PC-3 (cell line): ENCODE measurements at regions not wholly inside any gene's neighbourhood (a gene's known extent, or its start where the extent isn't known, plus 50 kb on each side); places are given as distances from the start of the nearest gene placed in this dataset.

Experiments used
- ATAC-seq: fragments of 200-7000 bp; cut with Tn5 transposase; 2 replicates; pipeline ENCODE4 v1.9.1; 2020; ENCODE audit warnings: mild to moderate bottlenecking, moderate library complexity
- BruUV-seq: library from RNA; stranded (reverse); fragments of 400-500 nt; replicated peaks from 2 replicates; lab custom pipeline; 2021; lab: Mats Ljungman, UMichigan
- CTCF ChIA-PET: fragments of 300-600 bp; sonication (Branson Sonifier 250); formaldehyde crosslinking; loops from one replicate; lab custom pipeline; 2022; ENCODE audit warnings: antibody characterized with exemption; lab: Charles Lee
- POLR2A ChIA-PET: fragments of 300-600 bp; sonication (Branson Sonifier 250); formaldehyde crosslinking; loops from one replicate; lab custom pipeline; 2022; ENCODE audit warnings: antibody characterized with exemption; ENCODE audit not compliant: unreplicated experiment; lab: Charles Lee
- DNase-seq: peaks from one replicate; pipeline ENCODE4 v3.0.0-alpha.2; 2015
- H2AFZ ChIP-seq: fragments of 300-600 bp; sonication (generic); 2 replicates; pipeline ENCODE4 v1.6.0; 2016; ENCODE audit warnings: antibody characterized with exemption, low read length
- H3F3A ChIP-seq: fragments of 300-600 bp; sonication (generic); one replicate; pipeline ENCODE4 v1.6.0; 2017; ENCODE audit warnings: antibody characterized with exemption, low read length, control low read depth, mild to moderate bottlenecking; ENCODE audit not compliant: unreplicated experiment
- H3K27ac ChIP-seq: fragments of 300-600 bp; sonication (generic); 2 replicates; pipeline ENCODE4 v1.5.1; 2016; ENCODE audit warnings: mild to moderate bottlenecking, low read length
- H3K27me3 ChIP-seq: fragments of 300-600 bp; sonication (generic); 2 replicates; pipeline ENCODE4 v1.6.1; 2016; ENCODE audit warnings: low read length, mixed read lengths
- H3K36me3 ChIP-seq: fragments of 300-600 bp; sonication (generic); 2 replicates; pipeline ENCODE4 v1.6.1; 2016; ENCODE audit warnings: low read depth, mixed run types, low read length, mixed read lengths
- H3K4me1 ChIP-seq: fragments of 300-600 bp; sonication (generic); 2 replicates; pipeline ENCODE4 v1.5.1; 2016; ENCODE audit warnings: low read length; ENCODE audit not compliant: insufficient read depth
- H3K4me2 ChIP-seq: fragments of 300-600 bp; sonication (generic); 2 replicates; pipeline ENCODE4 v1.6.0; 2016; ENCODE audit warnings: low read length
- H3K4me3 ChIP-seq: fragments of 300-600 bp; sonication (generic); 2 replicates; pipeline ENCODE4 v1.5.1; 2016; ENCODE audit warnings: mild to moderate bottlenecking, low read length, mixed read lengths
- H3K79me2 ChIP-seq: fragments of 300-600 bp; sonication (generic); 2 replicates; pipeline ENCODE4 v1.6.1; 2017; ENCODE audit warnings: low read length, mixed read lengths
- H3K9ac ChIP-seq: fragments of 300-600 bp; sonication (generic); 2 replicates; pipeline ENCODE4 v1.6.0; 2016; ENCODE audit warnings: mild to moderate bottlenecking, low read length
- H3K9me2 ChIP-seq: fragments of 300-600 bp; sonication (generic); replicated peaks from 2 replicates; pipeline ENCODE4 v1.6.1; 2016; ENCODE audit warnings: mixed run types, low read length, mixed read lengths
- H3K9me3 ChIP-seq: fragments of 300-600 bp; sonication (generic); 2 replicates; pipeline ENCODE4 v1.6.1; 2016; ENCODE audit warnings: low read length, mixed read lengths
- H4K20me1 ChIP-seq: fragments of 300-600 bp; sonication (generic); 2 replicates; pipeline ENCODE4 v1.6.1; 2016; ENCODE audit warnings: low read length, mixed read lengths
- EZH2 ChIP-seq: fragments of 300-600 bp; sonication (generic); IDR thresholded peaks from one replicate; pipeline ENCODE4 v1.6.1; 2017; ENCODE audit warnings: antibody characterized with exemption, mild to moderate bottlenecking, low read length; ENCODE audit not compliant: unreplicated experiment
- EZH2phosphoT487 ChIP-seq: fragments of 300-600 bp; sonication (generic); IDR thresholded peaks from 2 replicates; pipeline ENCODE4 v1.6.1; 2018; ENCODE audit warnings: mild to moderate bottlenecking, antibody characterized with exemption, low read length, borderline replicate concordance
- intact Hi-C: fragments of 100-400 bp; cut with micrococcal nuclease; formaldehyde crosslinking; loops from 2 replicates; pipeline ENCODE4 v1.9.0; 2023
- TF ChIP-seq, protein P1 (sequence below): fragments of 300-600 bp; sonication (generic); conservative IDR thresholded peaks from 2 replicates; pipeline ENCODE4 v1.5.1; 2017; ENCODE audit warnings: antibody characterized with exemption, low read depth, mild to moderate bottlenecking, low read length

GRCh38 chr3:182726258-182727142 is 66.8 kb upstream of the ATP11B start:
- ATAC-seq (no peak), DNase-seq (no peak)
- H2AFZ ChIP-seq: no peak overlapping the region
- no peaks in the 10 kb centered on the region for H3K79me2 ChIP-seq
- TF ChIP-seq EZH2phosphoT487 (no peak), EZH2 (no peak)
- TF ChIP-seq, protein P1, sequence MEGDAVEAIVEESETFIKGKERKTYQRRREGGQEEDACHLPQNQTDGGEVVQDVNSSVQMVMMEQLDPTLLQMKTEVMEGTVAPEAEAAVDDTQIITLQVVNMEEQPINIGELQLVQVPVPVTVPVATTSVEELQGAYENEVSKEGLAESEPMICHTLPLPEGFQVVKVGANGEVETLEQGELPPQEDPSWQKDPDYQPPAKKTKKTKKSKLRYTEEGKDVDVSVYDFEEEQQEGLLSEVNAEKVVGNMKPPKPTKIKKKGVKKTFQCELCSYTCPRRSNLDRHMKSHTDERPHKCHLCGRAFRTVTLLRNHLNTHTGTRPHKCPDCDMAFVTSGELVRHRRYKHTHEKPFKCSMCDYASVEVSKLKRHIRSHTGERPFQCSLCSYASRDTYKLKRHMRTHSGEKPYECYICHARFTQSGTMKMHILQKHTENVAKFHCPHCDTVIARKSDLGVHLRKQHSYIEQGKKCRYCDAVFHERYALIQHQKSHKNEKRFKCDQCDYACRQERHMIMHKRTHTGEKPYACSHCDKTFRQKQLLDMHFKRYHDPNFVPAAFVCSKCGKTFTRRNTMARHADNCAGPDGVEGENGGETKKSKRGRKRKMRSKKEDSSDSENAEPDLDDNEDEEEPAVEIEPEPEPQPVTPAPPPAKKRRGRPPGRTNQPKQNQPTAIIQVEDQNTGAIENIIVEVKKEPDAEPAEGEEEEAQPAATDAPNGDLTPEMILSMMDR: no peak
- H3K4me1 ChIP-seq: no peaks in the 10 kb centered on the region
- no peaks in the 10 kb centered on the region for H3F3A ChIP-seq
- H3K9me3 ChIP-seq: no peaks in the 10 kb centered on the region
- CTCF ChIA-PET: no interaction called here
- no peaks in the 10 kb centered on the region for H3K9me2 ChIP-seq
- POLR2A ChIA-PET: interaction anchor here (0.7 kb wide), 1 partner anchor 214 kb away, joined by 8 read pairs; no protein-coding TSS in a partner anchor
- H3K9ac ChIP-seq: no peak overlapping the region
- H3K4me2 ChIP-seq: no peak overlapping the region
- H4K20me1 ChIP-seq: no peaks in the 10 kb centered on the region
- intact Hi-C loops: no loop called here
- H3K27ac ChIP-seq: no peak overlapping the region
- no peaks in the 10 kb centered on the region for H3K27me3 ChIP-seq
- BruUV-seq: no TSS peak
- no peaks in the 10 kb centered on the region for H3K36me3 ChIP-seq
- H3K4me3 ChIP-seq: no peak overlapping the region

GRCh38 chr3:182728238-182728637 is 65.1 kb upstream of the ATP11B start:
- H3K9ac ChIP-seq: no peak overlapping the region
- no peak for ATAC-seq
- H3K4me3 ChIP-seq: no peak overlapping the region
- no peak for DNase-seq
- TF ChIP-seq EZH2phosphoT487: no peak
- TF ChIP-seq, protein P1: no peak
- no peak for TF ChIP-seq EZH2
- H3F3A ChIP-seq: no peaks in the 10 kb centered on the region
- no peaks in the 10 kb centered on the region for H3K79me2 ChIP-seq
- no peaks in the 10 kb centered on the region for H3K4me1 ChIP-seq
- intact Hi-C loops: no loop called here
- CTCF ChIA-PET: no interaction called here
- no TSS peak for BruUV-seq
- POLR2A ChIA-PET: no interaction called here
- no peaks in the 10 kb centered on the region for H3K36me3 ChIP-seq
- H4K20me1 ChIP-seq: no peaks in the 10 kb centered on the region
- no peaks in the 10 kb centered on the region for H3K9me2 ChIP-seq
- no peak overlapping the region for H3K4me2 ChIP-seq
- H2AFZ ChIP-seq: no peak overlapping the region
- no peaks in the 10 kb centered on the region for H3K27me3 ChIP-seq
- H3K9me3 ChIP-seq: no peaks in the 10 kb centered on the region
- no peak overlapping the region for H3K27ac ChIP-seq
